WTC11 (cell line): ENCODE measurements at regions not wholly inside any gene's neighbourhood (a gene's known extent, or its start where the extent isn't known, plus 50 kb on each side); places are given as distances from the start of the nearest gene placed in this dataset.

Experiments
- ATAC-seq: fragments of 200-7000 bp; cut with Tn5 transposase; 2 replicates; pipeline ENCODE4 v1.10.0; 2021; ENCODE audit warnings: mild to moderate bottlenecking, moderate library complexity
- CTCF ChIA-PET: fragments of 300-600 bp; sonication (Branson Sonifier 250); formaldehyde crosslinking; loops from one replicate; lab custom pipeline; 2021; ENCODE audit warnings: antibody characterized with exemption; lab: Charles Lee
- POLR2A ChIA-PET: fragments of 350-600 bp; sonication (Branson Sonifier 250); formaldehyde crosslinking; loops from one replicate; lab custom pipeline; 2021; ENCODE audit warnings: antibody characterized with exemption; lab: Charles Lee
- DNase-seq: peaks from one replicate; pipeline ENCODE4 v3.0.0; 2021; ENCODE audit warnings: low spot score
- H3K27ac Mint-ChIP-seq: 2 replicates; pipeline ENCODE4 v1.8.0; 2021; ENCODE audit warnings: mixed read lengths
- H3K27me3 Mint-ChIP-seq: 2 replicates; pipeline ENCODE4 v1.8.0; 2021; ENCODE audit warnings: low read depth, mild to moderate bottlenecking, moderate library complexity, mixed read lengths
- H3K36me3 Mint-ChIP-seq: 2 replicates; pipeline ENCODE4 v1.8.0; 2021; ENCODE audit warnings: mixed read lengths
- H3K4me1 Mint-ChIP-seq: 2 replicates; pipeline ENCODE4 v1.8.0; 2022; ENCODE audit warnings: mixed read lengths
- H3K4me3 Mint-ChIP-seq: 2 replicates; pipeline ENCODE4 v1.8.0; 2021; ENCODE audit warnings: mild to moderate bottlenecking, moderate library complexity, mixed read lengths
- H3K9me3 Mint-ChIP-seq: 2 replicates; pipeline ENCODE4 v1.8.0; 2021; ENCODE audit warnings: mixed read lengths
- CREM ChIP-seq: sonication (generic); formaldehyde crosslinking; IDR thresholded peaks from 2 replicates; pipeline ENCODE4 v1.8.1; 2022; ENCODE audit warnings: mild to moderate bottlenecking, missing genetic modification reagents, moderate library complexity
- ELF4 ChIP-seq: sonication (generic); formaldehyde crosslinking; IDR thresholded peaks from 2 replicates; pipeline ENCODE4 v1.8.1; 2022; ENCODE audit warnings: low read depth, mild to moderate bottlenecking, moderate library complexity, missing genetic modification reagents
- GRHL2 ChIP-seq: fragments of 250-450 bp; sonication (Bioruptor Pico); IDR thresholded peaks from 2 replicates; pipeline ENCODE4 v1.8.0; 2022; ENCODE audit warnings: mild to moderate bottlenecking, moderate library complexity; ENCODE audit not compliant: insufficient replicate concordance, severe bottlenecking
- IRF1 ChIP-seq: sonication (generic); formaldehyde crosslinking; IDR thresholded peaks from 2 replicates; pipeline ENCODE4 v1.8.0; 2023; ENCODE audit warnings: missing genetic modification reagents
- JAZF1 ChIP-seq: fragments of 250-450 bp; sonication (Bioruptor Pico); IDR thresholded peaks from 2 replicates; pipeline ENCODE4 v1.9.0; 2021; ENCODE audit warnings: moderate library complexity, mild to moderate bottlenecking, inconsistent platforms
- JUN ChIP-seq: sonication (generic); formaldehyde crosslinking; IDR thresholded peaks from 2 replicates; pipeline ENCODE4 v1.8.0; 2023; ENCODE audit warnings: mild to moderate bottlenecking, missing genetic modification reagents
- MLX ChIP-seq: sonication (generic); formaldehyde crosslinking; IDR thresholded peaks from 2 replicates; pipeline ENCODE4 v1.8.1; 2023; ENCODE audit warnings: mild to moderate bottlenecking, missing genetic modification reagents, moderate library complexity
- NFATC4 ChIP-seq: fragments of 250-450 bp; sonication (Bioruptor Pico); IDR thresholded peaks from 2 replicates; pipeline ENCODE4 v1.9.0; 2021; ENCODE audit warnings: mild to moderate bottlenecking
- OVOL2 ChIP-seq: fragments of 250-450 bp; sonication (Bioruptor Pico); IDR thresholded peaks from 2 replicates; pipeline ENCODE4 v1.9.0; 2021; ENCODE audit warnings: mild to moderate bottlenecking, borderline replicate concordance
- SMAD3 ChIP-seq: sonication (generic); formaldehyde crosslinking; IDR thresholded peaks from 2 replicates; pipeline ENCODE4 v1.8.0; 2022; ENCODE audit warnings: missing genetic modification reagents, mild to moderate bottlenecking, borderline replicate concordance
- SMAD4 ChIP-seq: sonication (generic); formaldehyde crosslinking; IDR thresholded peaks from 2 replicates; pipeline ENCODE4 v1.8.0; 2022; ENCODE audit warnings: mild to moderate bottlenecking, missing genetic modification reagents
- SOX15 ChIP-seq: fragments of 250-450 bp; sonication (Bioruptor Pico); IDR thresholded peaks from 2 replicates; pipeline ENCODE4 v1.9.0; 2021; ENCODE audit warnings: mild to moderate bottlenecking
- TEAD4 ChIP-seq: sonication (generic); formaldehyde crosslinking; IDR thresholded peaks from 2 replicates; pipeline ENCODE4 v1.8.0; 2022; ENCODE audit warnings: mild to moderate bottlenecking, missing genetic modification reagents
- ZNF512 ChIP-seq: sonication (generic); formaldehyde crosslinking; IDR thresholded peaks from 2 replicates; pipeline ENCODE4 v1.8.1; 2022; ENCODE audit warnings: missing genetic modification reagents, borderline replicate concordance
- TF ChIP-seq, protein P1 (sequence below): fragments of 250-450 bp; sonication (Bioruptor Pico); IDR thresholded peaks from 2 replicates; pipeline ENCODE4 v2.1.2; 2022; ENCODE audit warnings: mild to moderate bottlenecking, moderate library complexity
- TF ChIP-seq, protein P2 (sequence below): fragments of 250-450 bp; sonication (Bioruptor Pico); IDR thresholded peaks from 2 replicates; pipeline ENCODE4 v1.9.0; 2021; ENCODE audit warnings: moderate library complexity, mild to moderate bottlenecking, inconsistent platforms, borderline replicate concordance
- TF ChIP-seq, protein P3 (sequence below): sonication (generic); formaldehyde crosslinking; IDR thresholded peaks from 2 replicates; pipeline ENCODE4 v1.8.1; 2023; ENCODE audit warnings: mild to moderate bottlenecking, missing genetic modification reagents
- TF ChIP-seq, protein P4 (sequence below): sonication (generic); formaldehyde crosslinking; IDR thresholded peaks from 2 replicates; pipeline ENCODE4 v1.8.0; 2022; ENCODE audit warnings: mild to moderate bottlenecking, missing genetic modification reagents
- TF ChIP-seq, protein P5 (sequence below): sonication (generic); formaldehyde crosslinking; IDR thresholded peaks from 2 replicates; pipeline ENCODE4 v1.8.0; 2023; ENCODE audit warnings: missing genetic modification reagents, mild to moderate bottlenecking, borderline replicate concordance
- TF ChIP-seq, protein P6 (sequence below): sonication (generic); formaldehyde crosslinking; IDR thresholded peaks from 2 replicates; pipeline ENCODE4 v1.8.1; 2023; ENCODE audit warnings: mild to moderate bottlenecking, missing genetic modification reagents

DNA sequence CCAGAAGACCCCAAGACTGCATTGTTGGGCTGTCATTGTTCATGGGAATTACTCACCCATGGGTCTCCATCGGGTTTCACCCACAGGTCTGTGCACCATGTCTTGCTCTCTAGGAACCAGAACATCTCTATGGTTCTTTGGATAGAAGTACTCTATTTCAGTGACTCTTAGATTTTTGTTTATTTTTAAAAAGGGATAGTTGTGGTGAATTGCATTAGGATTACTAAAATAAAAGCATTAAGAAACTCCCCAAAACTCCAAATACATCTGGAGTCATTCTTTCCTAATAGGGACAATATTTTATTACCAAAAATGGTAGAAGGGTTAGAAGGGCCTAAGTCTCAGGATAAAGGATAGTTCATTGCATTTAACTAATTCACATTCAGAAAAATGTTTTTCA, 166.9 kb upstream of the TNFAIP3 start:
- no peak overlapping the region for H3K27ac Mint-ChIP-seq
- H3K4me1 Mint-ChIP-seq, result peaks cover 12% of the 10 kb centered on the region
- ChIA-PET POLR2A (no interaction called here), CTCF (interaction anchor here (1.6 to 4.2 kb wide), 2 partner anchors 8 to 244 kb away, joined by 6 to 17 read pairs; no protein-coding TSS in a partner anchor)
- no peak overlapping the region for H3K4me3 Mint-ChIP-seq
- H3K9me3 Mint-ChIP-seq, result no peaks in the 10 kb centered on the region
- DNase-seq, result no peak
- TF ChIP-seq TEAD4 (CRISPR knock-in tag) (no peak), GRHL2 (CRISPR knock-in tag) (no peak), NFATC4 (CRISPR knock-in tag) (no peak), IRF1 (no peak), ZNF512 (CRISPR knock-in tag) (no peak)
- TF ChIP-seq, protein P1, sequence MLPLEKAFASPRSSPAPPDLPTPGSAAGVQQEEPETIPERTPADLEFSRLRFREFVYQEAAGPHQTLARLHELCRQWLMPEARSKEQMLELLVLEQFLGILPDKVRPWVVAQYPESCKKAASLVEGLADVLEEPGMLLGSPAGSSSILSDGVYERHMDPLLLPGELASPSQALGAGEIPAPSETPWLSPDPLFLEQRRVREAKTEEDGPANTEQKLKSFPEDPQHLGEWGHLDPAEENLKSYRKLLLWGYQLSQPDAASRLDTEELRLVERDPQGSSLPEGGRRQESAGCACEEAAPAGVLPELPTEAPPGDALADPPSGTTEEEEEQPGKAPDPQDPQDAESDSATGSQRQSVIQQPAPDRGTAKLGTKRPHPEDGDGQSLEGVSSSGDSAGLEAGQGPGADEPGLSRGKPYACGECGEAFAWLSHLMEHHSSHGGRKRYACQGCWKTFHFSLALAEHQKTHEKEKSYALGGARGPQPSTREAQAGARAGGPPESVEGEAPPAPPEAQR (CRISPR knock-in tag), result no peak
- no peaks in the 10 kb centered on the region for H3K27me3 Mint-ChIP-seq
- no peak for ATAC-seq
- H3K36me3 Mint-ChIP-seq, result no peaks in the 10 kb centered on the region

- no peaks in the 10 kb centered on the region for H3K9me3 Mint-ChIP-seq
- ChIA-PET POLR2A (no interaction called here), CTCF (interaction anchor here (4.2 kb wide), 1 partner anchor 244 kb away, joined by 17 read pairs; no protein-coding TSS in a partner anchor)
- ATAC-seq, result no peak
- no peak overlapping the region for H3K27ac Mint-ChIP-seq
- H3K36me3 Mint-ChIP-seq, result no peaks in the 10 kb centered on the region
- H3K4me3 Mint-ChIP-seq, result no peak overlapping the region
- no peaks in the 10 kb centered on the region for H3K27me3 Mint-ChIP-seq
- DNase-seq, result no peak
- H3K4me1 Mint-ChIP-seq, result peaks cover 9% of the 10 kb centered on the region
- TF ChIP-seq SMAD4 (no peak), SOX15 (CRISPR knock-in tag) (no peak), MLX (CRISPR knock-in tag) (no peak), JAZF1 (no peak), ELF4 (CRISPR knock-in tag) (no peak), CREM (no peak), SMAD3 (no peak), JUN (CRISPR knock-in tag) (no peak), OVOL2 (CRISPR knock-in tag) (no peak)
- TF ChIP-seq, protein P2, sequence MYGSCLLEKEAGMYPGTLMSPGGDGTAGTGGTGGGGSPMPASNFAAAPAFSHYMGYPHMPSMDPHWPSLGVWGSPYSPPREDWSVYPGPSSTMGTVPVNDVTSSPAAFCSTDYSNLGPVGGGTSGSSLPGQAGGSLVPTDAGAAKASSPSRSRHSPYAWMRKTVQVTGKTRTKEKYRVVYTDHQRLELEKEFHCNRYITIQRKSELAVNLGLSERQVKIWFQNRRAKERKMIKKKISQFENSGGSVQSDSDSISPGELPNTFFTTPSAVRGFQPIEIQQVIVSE (CRISPR knock-in tag), result no peak
- TF ChIP-seq, protein P3, sequence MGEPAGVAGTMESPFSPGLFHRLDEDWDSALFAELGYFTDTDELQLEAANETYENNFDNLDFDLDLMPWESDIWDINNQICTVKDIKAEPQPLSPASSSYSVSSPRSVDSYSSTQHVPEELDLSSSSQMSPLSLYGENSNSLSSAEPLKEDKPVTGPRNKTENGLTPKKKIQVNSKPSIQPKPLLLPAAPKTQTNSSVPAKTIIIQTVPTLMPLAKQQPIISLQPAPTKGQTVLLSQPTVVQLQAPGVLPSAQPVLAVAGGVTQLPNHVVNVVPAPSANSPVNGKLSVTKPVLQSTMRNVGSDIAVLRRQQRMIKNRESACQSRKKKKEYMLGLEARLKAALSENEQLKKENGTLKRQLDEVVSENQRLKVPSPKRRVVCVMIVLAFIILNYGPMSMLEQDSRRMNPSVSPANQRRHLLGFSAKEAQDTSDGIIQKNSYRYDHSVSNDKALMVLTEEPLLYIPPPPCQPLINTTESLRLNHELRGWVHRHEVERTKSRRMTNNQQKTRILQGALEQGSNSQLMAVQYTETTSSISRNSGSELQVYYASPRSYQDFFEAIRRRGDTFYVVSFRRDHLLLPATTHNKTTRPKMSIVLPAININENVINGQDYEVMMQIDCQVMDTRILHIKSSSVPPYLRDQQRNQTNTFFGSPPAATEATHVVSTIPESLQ (CRISPR knock-in tag), result no peak
- TF ChIP-seq, protein P4, sequence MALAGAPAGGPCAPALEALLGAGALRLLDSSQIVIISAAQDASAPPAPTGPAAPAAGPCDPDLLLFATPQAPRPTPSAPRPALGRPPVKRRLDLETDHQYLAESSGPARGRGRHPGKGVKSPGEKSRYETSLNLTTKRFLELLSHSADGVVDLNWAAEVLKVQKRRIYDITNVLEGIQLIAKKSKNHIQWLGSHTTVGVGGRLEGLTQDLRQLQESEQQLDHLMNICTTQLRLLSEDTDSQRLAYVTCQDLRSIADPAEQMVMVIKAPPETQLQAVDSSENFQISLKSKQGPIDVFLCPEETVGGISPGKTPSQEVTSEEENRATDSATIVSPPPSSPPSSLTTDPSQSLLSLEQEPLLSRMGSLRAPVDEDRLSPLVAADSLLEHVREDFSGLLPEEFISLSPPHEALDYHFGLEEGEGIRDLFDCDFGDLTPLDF (CRISPR knock-in tag), result no peak
- TF ChIP-seq, protein P5, sequence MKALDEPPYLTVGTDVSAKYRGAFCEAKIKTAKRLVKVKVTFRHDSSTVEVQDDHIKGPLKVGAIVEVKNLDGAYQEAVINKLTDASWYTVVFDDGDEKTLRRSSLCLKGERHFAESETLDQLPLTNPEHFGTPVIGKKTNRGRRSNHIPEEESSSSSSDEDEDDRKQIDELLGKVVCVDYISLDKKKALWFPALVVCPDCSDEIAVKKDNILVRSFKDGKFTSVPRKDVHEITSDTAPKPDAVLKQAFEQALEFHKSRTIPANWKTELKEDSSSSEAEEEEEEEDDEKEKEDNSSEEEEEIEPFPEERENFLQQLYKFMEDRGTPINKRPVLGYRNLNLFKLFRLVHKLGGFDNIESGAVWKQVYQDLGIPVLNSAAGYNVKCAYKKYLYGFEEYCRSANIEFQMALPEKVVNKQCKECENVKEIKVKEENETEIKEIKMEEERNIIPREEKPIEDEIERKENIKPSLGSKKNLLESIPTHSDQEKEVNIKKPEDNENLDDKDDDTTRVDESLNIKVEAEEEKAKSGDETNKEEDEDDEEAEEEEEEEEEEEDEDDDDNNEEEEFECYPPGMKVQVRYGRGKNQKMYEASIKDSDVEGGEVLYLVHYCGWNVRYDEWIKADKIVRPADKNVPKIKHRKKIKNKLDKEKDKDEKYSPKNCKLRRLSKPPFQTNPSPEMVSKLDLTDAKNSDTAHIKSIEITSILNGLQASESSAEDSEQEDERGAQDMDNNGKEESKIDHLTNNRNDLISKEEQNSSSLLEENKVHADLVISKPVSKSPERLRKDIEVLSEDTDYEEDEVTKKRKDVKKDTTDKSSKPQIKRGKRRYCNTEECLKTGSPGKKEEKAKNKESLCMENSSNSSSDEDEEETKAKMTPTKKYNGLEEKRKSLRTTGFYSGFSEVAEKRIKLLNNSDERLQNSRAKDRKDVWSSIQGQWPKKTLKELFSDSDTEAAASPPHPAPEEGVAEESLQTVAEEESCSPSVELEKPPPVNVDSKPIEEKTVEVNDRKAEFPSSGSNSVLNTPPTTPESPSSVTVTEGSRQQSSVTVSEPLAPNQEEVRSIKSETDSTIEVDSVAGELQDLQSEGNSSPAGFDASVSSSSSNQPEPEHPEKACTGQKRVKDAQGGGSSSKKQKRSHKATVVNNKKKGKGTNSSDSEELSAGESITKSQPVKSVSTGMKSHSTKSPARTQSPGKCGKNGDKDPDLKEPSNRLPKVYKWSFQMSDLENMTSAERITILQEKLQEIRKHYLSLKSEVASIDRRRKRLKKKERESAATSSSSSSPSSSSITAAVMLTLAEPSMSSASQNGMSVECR (CRISPR knock-in tag), result no peak
- TF ChIP-seq, protein P6, sequence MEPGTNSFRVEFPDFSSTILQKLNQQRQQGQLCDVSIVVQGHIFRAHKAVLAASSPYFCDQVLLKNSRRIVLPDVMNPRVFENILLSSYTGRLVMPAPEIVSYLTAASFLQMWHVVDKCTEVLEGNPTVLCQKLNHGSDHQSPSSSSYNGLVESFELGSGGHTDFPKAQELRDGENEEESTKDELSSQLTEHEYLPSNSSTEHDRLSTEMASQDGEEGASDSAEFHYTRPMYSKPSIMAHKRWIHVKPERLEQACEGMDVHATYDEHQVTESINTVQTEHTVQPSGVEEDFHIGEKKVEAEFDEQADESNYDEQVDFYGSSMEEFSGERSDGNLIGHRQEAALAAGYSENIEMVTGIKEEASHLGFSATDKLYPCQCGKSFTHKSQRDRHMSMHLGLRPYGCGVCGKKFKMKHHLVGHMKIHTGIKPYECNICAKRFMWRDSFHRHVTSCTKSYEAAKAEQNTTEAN (CRISPR knock-in tag), result no peak
These were observed 166.1 kb upstream of the TNFAIP3 start for GRCh38 chr6:137700751-137701477.
